H1 (cell line): ENCODE measurements at regions not wholly inside any gene's neighbourhood (a gene's known extent, or its start where the extent isn't known, plus 50 kb on each side); places are given as distances from the start of the nearest gene placed in this dataset.

ENCODE experiments used
- CTCF ChIA-PET: fragments of 300-600 bp; sonication (Branson Sonifier 250); formaldehyde crosslinking; loops from one replicate; lab custom pipeline; 2021; ENCODE audit not compliant: partially characterized antibody; lab: Charles Lee
- POLR2A ChIA-PET: fragments of 300-600 bp; sonication (Branson Sonifier 250); formaldehyde crosslinking; loops from one replicate; lab custom pipeline; 2021; ENCODE audit warnings: inconsistent platforms; ENCODE audit not compliant: partially characterized antibody; lab: Charles Lee
- DNase-seq, 2 experiments: peaks; one replicate each; pipeline versions ENCODE4 v3.0.0 to v3.0.0-alpha.2; 2010 to 2022; ENCODE audit warnings: low spot score in 2 of 2, low read depth in 1 of 2, mixed read lengths in 1 of 2
- FAIRE-seq: peaks from 2 replicates; lab custom pipeline; 2011; peaks lifted over from hg19 to GRCh38; lab: Jason Lieb, UNC
- H2AFZ ChIP-seq: 2 replicates; pipeline ENCODE4 v1.8.1; 2012; ENCODE audit warnings: low read length, inconsistent platforms
- H2AK5ac ChIP-seq: 2 replicates; pipeline ENCODE4 v1.6.1; 2013; ENCODE audit warnings: low read depth, low read length
- H2BK120ac ChIP-seq: replicated peaks from 2 replicates; pipeline ENCODE3; 2013; ENCODE audit warnings: low read depth, low read length, inconsistent platforms
- H2BK12ac ChIP-seq: 2 replicates; pipeline ENCODE4 v1.6.1; 2013; ENCODE audit warnings: low read depth, low read length
- H2BK15ac ChIP-seq: 2 replicates; pipeline ENCODE4 v1.6.1; 2013; ENCODE audit warnings: low read length
- H2BK20ac ChIP-seq: 2 replicates; pipeline ENCODE4 v1.6.1; 2013; ENCODE audit warnings: low read length
- H2BK5ac ChIP-seq: 2 replicates; pipeline ENCODE4 v1.6.1; 2013; ENCODE audit warnings: low read depth, low read length
- H3K14ac ChIP-seq: 2 replicates; pipeline ENCODE4 v1.6.1; 2013; ENCODE audit warnings: inconsistent platforms; ENCODE audit not compliant: insufficient read length
- H3K18ac ChIP-seq: 2 replicates; pipeline ENCODE4 v1.6.1; 2013; ENCODE audit warnings: low read length; ENCODE audit errors: extremely low read depth
- H3K23ac ChIP-seq: 2 replicates; pipeline ENCODE4 v1.6.1; 2013; ENCODE audit warnings: inconsistent platforms; ENCODE audit not compliant: insufficient read length
- H3K23me2 ChIP-seq: 2 replicates; pipeline ENCODE4 v1.6.1; 2013; ENCODE audit warnings: low read depth, low read length
- H3K27ac ChIP-seq: 2 replicates; pipeline ENCODE4 v1.6.1; 2011; ENCODE audit warnings: low read depth, low read length, inconsistent platforms
- H3K27me3 ChIP-seq, 4 experiments: replicated peaks in 1 of 4; 1 replicate in 1 of 4; 2 replicates in 3 of 4; pipeline versions ENCODE4 v1.6.1 to v1.8.1; 2011 to 2013; ENCODE audit warnings: low read length in 3 of 4, mild to moderate bottlenecking in 3 of 4, inconsistent platforms in 2 of 4, mixed read lengths in 2 of 4, moderate library complexity in 1 of 4; ENCODE audit not compliant: control insufficient read depth in 3 of 4, insufficient read depth in 3 of 4; ENCODE audit errors: extremely low read depth in 1 of 4
- H3K36me3 ChIP-seq, 4 experiments: 2 replicates each; pipeline versions ENCODE4 v1.6.1 to v1.8.1; 2011 to 2013; ENCODE audit warnings: mild to moderate bottlenecking in 4 of 4, low read length in 3 of 4, moderate library complexity in 2 of 4, control low read depth in 1 of 4, inconsistent platforms in 1 of 4; ENCODE audit not compliant: insufficient read depth in 4 of 4, control insufficient read depth in 2 of 4
- H3K4ac ChIP-seq: replicated peaks from 2 replicates; pipeline ENCODE3; 2013; ENCODE audit warnings: low read length, low read depth, mixed read lengths, inconsistent platforms; ENCODE audit not compliant: insufficient read length
- H3K4me1 ChIP-seq, 4 experiments: replicated peaks in 1 of 4; 1 replicate in 1 of 4; 2 replicates in 3 of 4; pipeline versions ENCODE4 v1.6.1 to v1.8.1; 2011 to 2013; ENCODE audit warnings: low read length in 3 of 4, inconsistent platforms in 2 of 4, mixed read lengths in 1 of 4; ENCODE audit not compliant: insufficient read depth in 4 of 4, control insufficient read depth in 3 of 4
- H3K4me2 ChIP-seq, 2 experiments: 2 replicates each; pipeline versions ENCODE4 v1.6.1 to v1.8.1; 2011 to 2013; ENCODE audit warnings: low read depth in 2 of 2, low read length in 2 of 2, control low read depth in 1 of 2, inconsistent platforms in 1 of 2, mild to moderate bottlenecking in 1 of 2; ENCODE audit not compliant: insufficient read depth in 1 of 2
- H3K4me3 ChIP-seq, 4 experiments: fragments of 200-600, 300-600 bp in 1 of 4; sonication (generic), shearing (Covaris generic), sonication (Bioruptor Twin) in 1 of 4; 2 replicates each; pipeline versions ENCODE4 v1.5.1 to v1.8.1; 2011 to 2016; ENCODE audit warnings: low read length in 4 of 4, low read depth in 3 of 4, control low read depth in 2 of 4, inconsistent platforms in 2 of 4, mild to moderate bottlenecking in 2 of 4, mixed read lengths in 1 of 4, moderate library complexity in 1 of 4; ENCODE audit not compliant: insufficient read depth in 2 of 4; ENCODE audit errors: extremely low read depth in 1 of 4
- H3K56ac ChIP-seq: replicated peaks from 2 replicates; pipeline ENCODE3; 2013; ENCODE audit warnings: low read depth, mild to moderate bottlenecking, mixed read lengths, low read length, inconsistent platforms; ENCODE audit not compliant: insufficient read length
- H3K79me1 ChIP-seq: 2 replicates; pipeline ENCODE4 v1.6.1; 2013; ENCODE audit warnings: low read depth, low read length, control low read depth
- H3K79me2 ChIP-seq, 2 experiments: 2 replicates each; pipeline versions ENCODE4 v1.6.1 to v1.8.1; 2012 to 2013; ENCODE audit warnings: low read length in 2 of 2, mild to moderate bottlenecking in 2 of 2, inconsistent platforms in 1 of 2; ENCODE audit not compliant: insufficient read depth in 2 of 2, control insufficient read depth in 1 of 2
- H3K9ac ChIP-seq, 4 experiments: replicated peaks in 1 of 4; 1 replicate in 1 of 4; 2 replicates in 3 of 4; pipeline versions ENCODE4 v1.6.1 to v1.8.1; 2011 to 2013; ENCODE audit warnings: low read depth in 3 of 4, low read length in 3 of 4, control low read depth in 2 of 4, mild to moderate bottlenecking in 2 of 4, moderate library complexity in 2 of 4, inconsistent platforms in 1 of 4; ENCODE audit errors: extremely low read depth in 1 of 4
- H3K9me3 ChIP-seq, 2 experiments: 2 replicates each; pipeline versions ENCODE4 v1.6.1 to v1.8.1; 2012 to 2013; ENCODE audit warnings: mild to moderate bottlenecking in 2 of 2, moderate library complexity in 2 of 2, control low read depth in 1 of 2, inconsistent platforms in 1 of 2, low read depth in 1 of 2, low read length in 1 of 2, mixed read lengths in 1 of 2; ENCODE audit not compliant: insufficient read depth in 2 of 2
- H4K20me1 ChIP-seq, 2 experiments: replicated peaks in 1 of 2; 2 replicates each; pipeline versions ENCODE3 to v1.8.1; 2011 to 2013; ENCODE audit warnings: inconsistent platforms in 2 of 2, low read length in 2 of 2, mild to moderate bottlenecking in 1 of 2; ENCODE audit not compliant: insufficient read depth in 2 of 2, control insufficient read depth in 1 of 2
- H4K5ac ChIP-seq: 2 replicates; pipeline ENCODE4 v1.6.1; 2013; ENCODE audit warnings: low read length, low read depth, mixed read lengths, inconsistent platforms; ENCODE audit not compliant: insufficient read length
- H4K8ac ChIP-seq: 2 replicates; pipeline ENCODE4 v1.8.0; 2013; ENCODE audit warnings: mild to moderate bottlenecking, moderate library complexity, low read length, inconsistent platforms; ENCODE audit not compliant: insufficient read depth; ENCODE audit errors: extremely low read depth
- H4K91ac ChIP-seq: replicated peaks from 2 replicates; pipeline ENCODE3; 2013; ENCODE audit warnings: low read length, mixed read lengths, inconsistent platforms; ENCODE audit not compliant: insufficient read length
- KDM1A ChIP-seq: fragments of 200-600, 300-600 bp; sonication (generic); IDR thresholded peaks from 2 replicates; pipeline ENCODE4 v1.7.1; 2016; ENCODE audit warnings: mild to moderate bottlenecking, low read length, borderline replicate concordance
- NANOG ChIP-seq: IDR thresholded peaks from 2 replicates; pipeline ENCODE4 v1.6.1; 2011; ENCODE audit warnings: low read length, low read depth, mild to moderate bottlenecking, inconsistent platforms; ENCODE audit not compliant: insufficient read depth, poor library complexity, severe bottlenecking
- POU5F1 ChIP-seq: IDR thresholded peaks from 2 replicates; pipeline ENCODE4 v1.6.1; 2011; ENCODE audit warnings: low read depth, mild to moderate bottlenecking, low read length, moderate library complexity
- WGBS, 2 experiments: shearing (Covaris generic) in 1 of 2; methylation state at CpG; one replicate each; pipeline versions ENCODE4 v1.1.6 to v1.1.7; 2013 to 2015; ENCODE audit warnings: low lambda C conversion rate in 2 of 2, mixed read lengths in 2 of 2, inconsistent platforms in 1 of 2, low coverage in 1 of 2, missing lambda C conversion rate in 1 of 2; ENCODE audit not compliant: insufficient replicate concordance in 2 of 2, insufficient coverage in 1 of 2, insufficient read length in 1 of 2; ENCODE audit errors: extremely low coverage in 1 of 2, missing lambda C conversion rate in 1 of 2; 5-methylcytosine and 5-hydroxymethylcytosine counted together
- TF ChIP-seq, protein P1 (sequence below): IDR thresholded peaks from 2 replicates; pipeline ENCODE4 v1.6.1; 2012; ENCODE audit warnings: inconsistent platforms

DNA sequence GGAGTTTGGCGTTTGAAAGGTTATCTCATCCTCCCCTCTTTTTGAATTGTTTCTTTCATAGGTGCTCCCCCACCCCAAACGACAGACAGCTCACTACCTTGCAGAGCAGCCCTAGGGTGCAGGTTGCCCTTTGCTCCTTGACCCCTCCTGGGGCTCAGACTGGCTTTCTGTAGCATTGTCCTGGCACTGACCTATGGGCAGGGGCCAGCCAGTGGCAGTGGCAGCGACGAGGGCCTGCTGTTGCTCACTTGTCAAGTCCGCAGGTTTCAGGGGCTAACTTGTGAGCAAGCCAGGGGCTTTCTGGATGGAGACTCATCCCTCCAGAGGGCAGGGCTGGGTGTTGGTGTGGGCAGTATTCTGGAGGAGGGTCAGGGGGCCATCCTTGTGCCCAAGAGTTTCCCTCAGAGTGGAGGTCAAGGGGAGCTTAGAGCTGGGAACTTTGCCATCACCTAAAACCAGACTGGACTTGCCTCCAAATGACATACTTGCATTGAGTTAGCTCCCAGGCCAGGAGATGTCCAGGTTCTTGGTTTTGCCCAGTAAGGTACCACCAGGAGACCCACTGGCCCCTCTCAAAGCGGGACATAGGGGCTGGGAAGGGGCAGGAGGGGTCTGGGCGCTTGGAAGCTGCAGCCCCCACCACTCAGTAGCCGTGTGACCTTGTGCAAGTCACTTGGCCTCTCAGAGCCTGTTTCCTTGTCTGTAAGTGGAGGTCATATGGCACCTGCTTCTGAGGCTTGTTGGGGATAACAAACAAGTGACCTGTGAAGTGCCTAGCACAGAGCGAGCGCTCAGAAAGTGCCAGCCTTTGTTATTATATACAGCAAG, 53.5 kb upstream of the CDKN2AIPNL start:
- no peak overlapping the region for H2BK15ac ChIP-seq
- H2AK5ac ChIP-seq, result no peak overlapping the region
- ChIA-PET POLR2A (interaction anchor here (0.7 to 5.3 kb wide), 27 partner anchors 7 to 239 kb away, joined by 3 to 69 read pairs (median 5); partner anchors contain the start of genes CDKN2AIPNL, JADE2, PPP2CA and UBE2B), CTCF (interaction anchor here (0.6 to 5.1 kb wide), 21 partner anchors 9 to 122 kb away, joined by 3 to 36 read pairs (median 6); partner anchors contain the start of genes CDKN2AIPNL and JADE2)
- H4K5ac ChIP-seq, result peak overlapping the region; percentile 62
- no peaks in the 10 kb centered on the region for H3K36me3 ChIP-seq
- H3K23me2 ChIP-seq, result peaks cover 10% of the 10 kb centered on the region; the same call in 1 of the 2 replicates
- no peak overlapping the region; the same call in 1 of the 2 replicates for H2BK12ac ChIP-seq
- no peak overlapping the region for H2BK120ac ChIP-seq
- no peaks in the 10 kb centered on the region for H3K27me3 ChIP-seq
- peaks cover 2 to 19% (median 5%) of the 10 kb centered on the region in 4 experiments for H3K4me1 ChIP-seq
- peak overlapping the region; percentile 5; the same call in 1 of the 2 replicates for H3K18ac ChIP-seq
- H4K91ac ChIP-seq, result peak overlapping the region; percentile 5
- H3K4me3 ChIP-seq, result peak overlapping the region in 2 of 4 experiments; percentile 62 to 70; a peak in 5 of 8 replicates
- no peak overlapping the region for H3K27ac ChIP-seq
- no peak overlapping the region for H3K14ac ChIP-seq
- peak overlapping the region; percentile 21; the same call in 1 of the 2 replicates for H4K8ac ChIP-seq
- H4K20me1 ChIP-seq, result no peaks in the 10 kb centered on the region
- H3K56ac ChIP-seq, result no peak overlapping the region
- H2BK20ac ChIP-seq, result no peak overlapping the region
- H3K9me3 ChIP-seq, result no peaks in the 10 kb centered on the region
- H3K4me2 ChIP-seq, result peak overlapping the region; percentile 90
- no peak overlapping the region for H3K9ac ChIP-seq
- peak overlapping the region; percentile 26; the same call in 1 of the 2 replicates for H2AFZ ChIP-seq
- no peak for TF ChIP-seq NANOG
- TF ChIP-seq KDM1A, result peak; percentile 91
- no peak for TF ChIP-seq POU5F1
- TF ChIP-seq, protein P1, sequence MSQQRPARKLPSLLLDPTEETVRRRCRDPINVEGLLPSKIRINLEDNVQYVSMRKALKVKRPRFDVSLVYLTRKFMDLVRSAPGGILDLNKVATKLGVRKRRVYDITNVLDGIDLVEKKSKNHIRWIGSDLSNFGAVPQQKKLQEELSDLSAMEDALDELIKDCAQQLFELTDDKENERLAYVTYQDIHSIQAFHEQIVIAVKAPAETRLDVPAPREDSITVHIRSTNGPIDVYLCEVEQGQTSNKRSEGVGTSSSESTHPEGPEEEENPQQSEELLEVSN, result no peak
- no peaks in the 10 kb centered on the region for H3K79me2 ChIP-seq
- 50% methylated on average over 10 of the region's 10 CpGs; no CpG with 5 or more reads in 1 of the 2 experiments for WGBS, 2 experiments
- no peak overlapping the region for H3K23ac ChIP-seq
- H2BK5ac ChIP-seq, result no peak overlapping the region
- no peak for FAIRE-seq
- no peak for DNase-seq
- H3K79me1 ChIP-seq, result no peaks in the 10 kb centered on the region
- no peak overlapping the region for H3K4ac ChIP-seq
